ENCODE measurements at regions not wholly inside any gene's neighbourhood (a gene's known extent, or its start where the extent isn't known, plus 50 kb on each side); places are given as distances from the start of the nearest gene placed in this dataset.

- intact Hi-C loops (cut with micrococcal nuclease; ENCODE audit: unreplicated experiment) (loop anchor here (5.0 to 10.0 kb wide), 2 partner anchors 62 to 170 kb away; no protein-coding TSS in a partner anchor), in situ Hi-C loops (cut with MboI) (no loop called here)
- ChIA-PET CTCF (interaction anchor here (0.6 to 1.2 kb wide), 6 partner anchors 10 to 1792 kb away, joined by 3 read pairs; no protein-coding TSS in a partner anchor), SMC1A (ENCODE audit: uncharacterized antibody, unreplicated experiment) (interaction anchor here (0.9 kb wide), 1 partner anchor 16 kb away, joined by 3 read pairs; no protein-coding TSS in a partner anchor), POLR2A (no interaction called here), RAD21 (ENCODE audit: unreplicated experiment) (no interaction called here)
- 14% methylated on average over 3 of the region's 3 CpGs for WGBS (ENCODE audit: insufficient coverage, insufficient replicate concordance, low lambda C conversion rate, missing lambda C conversion rate)
- Histone ChIP-seq H3K4me3 (no peak overlapping the region), H3K9ac (ENCODE audit: control insufficient read depth, insufficient read depth, low read length) (no peak overlapping the region), H3K36me3 (ENCODE audit: control insufficient read depth in 2 of 2, insufficient read depth in 2 of 2, low read length in 1 of 2) (no peaks in the 10 kb centered on the region), H4K20me1 (ENCODE audit: control insufficient read depth, insufficient read depth) (no peaks in the 10 kb centered on the region), H3K27ac (ENCODE audit: control insufficient read depth, insufficient read depth) (no peak overlapping the region), H2AFZ (ENCODE audit: control insufficient read depth, low read depth, low read length) (no peak overlapping the region), H3K9me3 (replicated peaks; ENCODE audit: control insufficient read depth, insufficient read depth, low read length) (no peaks in the 10 kb centered on the region), H3K4me2 (ENCODE audit: control insufficient read depth, insufficient read depth) (no peak overlapping the region), H3K79me2 (ENCODE audit: control insufficient read depth, insufficient read depth, low read length) (no peaks in the 10 kb centered on the region), H3K27me3 (replicated peaks in 1 of 2; ENCODE audit: control insufficient read depth in 2 of 2, insufficient read depth in 2 of 2, low read length in 1 of 2) (no peaks in the 10 kb centered on the region), H3K4me1 (ENCODE audit: control insufficient read depth, insufficient read depth, low read length) (no peaks in the 10 kb centered on the region)
- FAIRE-seq (no peak), DNase-seq (ENCODE audit: low read depth, low spot score) (no peak), ATAC-seq (no peak)
- BruUV-seq (replicated peaks) = no TSS peak
- TF ChIP-seq STAT3 (IDR thresholded peaks at IDR 0.05; ENCODE audit: low read depth, low read length) (no peak), SMAD5 (IDR thresholded peaks at IDR 0.05; ENCODE audit: low read depth) (no peak), CBX5 (IDR thresholded peaks at IDR 0.05; ENCODE audit: low read depth) (no peak), JUND (IDR thresholded peaks at IDR 0.05; ENCODE audit: low read depth, low read length) (no peak), ZNF24 (IDR thresholded peaks at IDR 0.05) (no peak), CHD4 (IDR thresholded peaks at IDR 0.05) (no peak), POLR2A (IDR thresholded peaks at IDR 0.05; ENCODE audit: low read depth, low read length) (no peak)
- TF ChIP-seq, protein P1, sequence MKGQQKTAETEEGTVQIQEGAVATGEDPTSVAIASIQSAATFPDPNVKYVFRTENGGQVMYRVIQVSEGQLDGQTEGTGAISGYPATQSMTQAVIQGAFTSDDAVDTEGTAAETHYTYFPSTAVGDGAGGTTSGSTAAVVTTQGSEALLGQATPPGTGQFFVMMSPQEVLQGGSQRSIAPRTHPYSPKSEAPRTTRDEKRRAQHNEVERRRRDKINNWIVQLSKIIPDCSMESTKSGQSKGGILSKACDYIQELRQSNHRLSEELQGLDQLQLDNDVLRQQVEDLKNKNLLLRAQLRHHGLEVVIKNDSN (IDR thresholded peaks at IDR 0.05; ENCODE audit: borderline replicate concordance, extremely low read length, insufficient read depth, low read depth, low read length) = no peak
- TF ChIP-seq, protein P2, sequence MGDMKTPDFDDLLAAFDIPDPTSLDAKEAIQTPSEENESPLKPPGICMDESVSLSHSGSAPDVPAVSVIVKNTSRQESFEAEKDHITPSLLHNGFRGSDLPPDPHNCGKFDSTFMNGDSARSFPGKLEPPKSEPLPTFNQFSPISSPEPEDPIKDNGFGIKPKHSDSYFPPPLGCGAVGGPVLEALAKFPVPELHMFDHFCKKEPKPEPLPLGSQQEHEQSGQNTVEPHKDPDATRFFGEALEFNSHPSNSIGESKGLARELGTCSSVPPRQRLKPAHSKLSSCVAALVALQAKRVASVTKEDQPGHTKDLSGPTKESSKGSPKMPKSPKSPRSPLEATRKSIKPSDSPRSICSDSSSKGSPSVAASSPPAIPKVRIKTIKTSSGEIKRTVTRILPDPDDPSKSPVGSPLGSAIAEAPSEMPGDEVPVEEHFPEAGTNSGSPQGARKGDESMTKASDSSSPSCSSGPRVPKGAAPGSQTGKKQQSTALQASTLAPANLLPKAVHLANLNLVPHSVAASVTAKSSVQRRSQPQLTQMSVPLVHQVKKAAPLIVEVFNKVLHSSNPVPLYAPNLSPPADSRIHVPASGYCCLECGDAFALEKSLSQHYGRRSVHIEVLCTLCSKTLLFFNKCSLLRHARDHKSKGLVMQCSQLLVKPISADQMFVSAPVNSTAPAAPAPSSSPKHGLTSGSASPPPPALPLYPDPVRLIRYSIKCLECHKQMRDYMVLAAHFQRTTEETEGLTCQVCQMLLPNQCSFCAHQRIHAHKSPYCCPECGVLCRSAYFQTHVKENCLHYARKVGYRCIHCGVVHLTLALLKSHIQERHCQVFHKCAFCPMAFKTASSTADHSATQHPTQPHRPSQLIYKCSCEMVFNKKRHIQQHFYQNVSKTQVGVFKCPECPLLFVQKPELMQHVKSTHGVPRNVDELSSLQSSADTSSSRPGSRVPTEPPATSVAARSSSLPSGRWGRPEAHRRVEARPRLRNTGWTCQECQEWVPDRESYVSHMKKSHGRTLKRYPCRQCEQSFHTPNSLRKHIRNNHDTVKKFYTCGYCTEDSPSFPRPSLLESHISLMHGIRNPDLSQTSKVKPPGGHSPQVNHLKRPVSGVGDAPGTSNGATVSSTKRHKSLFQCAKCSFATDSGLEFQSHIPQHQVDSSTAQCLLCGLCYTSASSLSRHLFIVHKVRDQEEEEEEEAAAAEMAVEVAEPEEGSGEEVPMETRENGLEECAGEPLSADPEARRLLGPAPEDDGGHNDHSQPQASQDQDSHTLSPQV (IDR thresholded peaks at IDR 0.05) = no peak
These were observed 409.4 kb upstream of the FRG2C start for GRCh38 chr3:75254685-75255084.

All from GM12878 (cell line).